Heart left ventricle (tissue), 16 donors: ENCODE measurements at regions not wholly inside any gene's neighbourhood (a gene's known extent, or its start where the extent isn't known, plus 50 kb on each side); places are given as distances from the start of the nearest gene placed in this dataset.

Source experiments
- ATAC-seq, 4 donors: fragments of 200-7000 bp; cut with Tn5 transposase; one replicate each; pipeline ENCODE4 v1.9.1; 2020 to 2022; ENCODE audit warnings: moderate library complexity in 4 of 4, mild to moderate bottlenecking in 3 of 4, moderate number of reproducible peaks in 1 of 4
- DNase-seq, 5 donors: peaks; one replicate each; pipeline ENCODE4 v3.0.0-alpha.2; 2020
- H3K27ac ChIP-seq, 12 donors: fragments of 200-600 bp; sonication (generic) in 4 of 12; one replicate each; pipeline versions ENCODE4 v1.5.0 to v1.8.0; 2016 to 2022; ENCODE audit warnings: mild to moderate bottlenecking in 2 of 12
- H3K27me3 ChIP-seq, 9 donors: fragments of 200-600 bp; sonication (generic) in 2 of 9; one replicate each; pipeline versions ENCODE4 v1.5.1 to v1.8.0; 2016 to 2022; ENCODE audit warnings: mild to moderate bottlenecking in 3 of 9
- H3K36me3 ChIP-seq, 9 donors: fragments of 200-600 bp; sonication (generic) in 2 of 9; one replicate each; pipeline versions ENCODE4 v1.5.0 to v1.8.0; 2018 to 2022; ENCODE audit warnings: mild to moderate bottlenecking in 2 of 9
- H3K4me1 ChIP-seq, 12 donors: fragments of 200-600 bp; sonication (generic) in 4 of 12; one replicate each; pipeline versions ENCODE4 v1.5.0 to v1.8.0; 2016 to 2022; ENCODE audit warnings: mild to moderate bottlenecking in 3 of 12
- H3K4me3 ChIP-seq, 12 donors: fragments of 200-600 bp; sonication (generic) in 4 of 12; one replicate each; pipeline versions ENCODE4 v1.5.0 to v1.8.0; 2017 to 2022; ENCODE audit warnings: mild to moderate bottlenecking in 9 of 12, moderate library complexity in 4 of 12
- H3K9me3 ChIP-seq, 12 donors: fragments of 200-600 bp; sonication (generic) in 4 of 12; one replicate each; pipeline versions ENCODE4 v1.5.0 to v1.8.0; 2016 to 2022; ENCODE audit warnings: mild to moderate bottlenecking in 1 of 12
- CTCF ChIP-seq, 12 donors: fragments of 200-600 bp; sonication (generic) in 4 of 12; IDR thresholded peaks; one replicate each; pipeline versions ENCODE4 v1.5.0 to v1.8.0; 2018 to 2022; ENCODE audit warnings: antibody characterized with exemption in 12 of 12, mild to moderate bottlenecking in 5 of 12
- POLR2A ChIP-seq, 2 donors: fragments of 450-650 bp; IDR thresholded peaks; one replicate each; pipeline ENCODE4 v1.6.1; 2017; ENCODE audit warnings: antibody characterized with exemption in 2 of 2, mild to moderate bottlenecking in 2 of 2, moderate library complexity in 2 of 2
- WGBS, 4 donors: extraction: QIAGEN DNeasy Blood & Tissue Kit in 2 of 4; methylation state at CpG; one replicate each; pipeline versions ENCODE4 v1.1.5 to v1.1.7; 2013 to 2018; 5-methylcytosine and 5-hydroxymethylcytosine counted together
- intact Hi-C, 10 donors: fragments of 100-400 bp; cut with DNase I; formaldehyde crosslinking; loops; one replicate each; pipeline versions ENCODE4 v1.11.1 to v1.14.2; 2022
- donor health status: ischemic (EF 13 %, LVEDD 7.1; RV severe dilation, severe dysfunction).
- donor health status: healthy with polysubstance abuse.
- donor health status: DM: no; HTN: yes; CAD: no.
- donor health status: DM: no; HTN: no; CAD: no.
- donor health status: ischemic (EF 25% LVEDD 6.9; RV normal size, moderate dysfunction).
- donor health status: ischemic (EF 25% LVEDD 5.7; RV mildly dilated, moderate dysfunction).
- donor health status: healthy.
- donor health status: DM: yes; HTN: yes; CAD: no.
- donor health status: ischemic (EF 35%, LVEDD 5.7; RV mildly dilated, moderate dysfunction).
- donor health status: nonischemic (EF 11% LVEDD 7.7; RV severe dilation, severe dysfunction).
- donor health status: DM: yes; HTN: yes; CAD: no.
- donor health status: PGD.
- donor health status: ischemic (EF 29% LVEDD 5.4; RV normal size, mild dysfunction).
- donor health status: nonischemic (EF 23%, LVEDD 6.1; RV moderate dilation, normal function).

GRCh38 chr15:66928101-66928500, 137.3 kb upstream of the SMAD3 start:
- Histone ChIP-seq H3K36me3 (no peaks in the 10 kb centered on the region), H3K27ac (peak overlapping the region in 10 of 12 donors; percentile 11 to 62 (median 49)), H3K4me1 (peaks cover 0 to 47% (median 25%) of the 10 kb centered on the region in 12 donors), H3K9me3 (peaks cover 0 to 3% (median 0%) of the 10 kb centered on the region in 12 donors), H3K27me3 (no peaks in the 10 kb centered on the region), H3K4me3 (no peak overlapping the region)
- no peak for TF ChIP-seq POLR2A (IDR thresholded peaks at IDR 0.05)
- ATAC-seq (no peak), DNase-seq (no peak)
- intact Hi-C loops = no loop called here

GRCh38 chr15:66928784-66929183, 136.6 kb upstream of the SMAD3 start:
- 97 to 100% (median 98%) methylated on average over 1 of the region's 1 CpG for WGBS, 4 donors
- H3K27me3 ChIP-seq = no peaks in the 10 kb centered on the region
- ATAC-seq = no peak

GRCh38 chr15:66929843-66930402, 135.5 kb upstream of the SMAD3 start:
- no peak for ATAC-seq
- Histone ChIP-seq H3K27me3 (no peaks in the 10 kb centered on the region), H3K4me3 (no peak overlapping the region), H3K4me1 (peaks cover 0 to 47% (median 25%) of the 10 kb centered on the region in 12 donors), H3K36me3 (no peaks in the 10 kb centered on the region), H3K9me3 (peaks cover 0 to 11% (median 2%) of the 10 kb centered on the region in 12 donors), H3K27ac (no peak overlapping the region)
- WGBS, 4 donors = 76 to 86% (median 82%) methylated on average over 2 of the region's 2 CpGs
- intact Hi-C loops = no loop called here
- no peak for TF ChIP-seq CTCF (IDR thresholded peaks at IDR 0.05)
- DNase-seq = no peak

More at GRCh38 chr15:66928784-66929183, 136.6 kb upstream of the SMAD3 start:
- no peak overlapping the region for H3K4me3 ChIP-seq
- TF ChIP-seq POLR2A (IDR thresholded peaks at IDR 0.05) = no peak
- no peak for TF ChIP-seq CTCF (IDR thresholded peaks at IDR 0.05)
- DNase-seq = no peak
- peak overlapping the region in 1 of 12 donors; percentile 52 for H3K27ac ChIP-seq
- intact Hi-C loops = no loop called here
- peaks cover 0 to 47% (median 25%) of the 10 kb centered on the region in 12 donors for H3K4me1 ChIP-seq
- H3K9me3 ChIP-seq = peaks cover 0 to 7% (median under 1%) of the 10 kb centered on the region in 12 donors
- no peaks in the 10 kb centered on the region for H3K36me3 ChIP-seq

- ATAC-seq = peak in 1 of 4 donors; percentile 44
- Histone ChIP-seq H3K4me3 (no peak overlapping the region), H3K27me3 (no peaks in the 10 kb centered on the region), H3K9me3 (peaks cover 0 to 11% (median 2%) of the 10 kb centered on the region in 12 donors), H3K36me3 (no peaks in the 10 kb centered on the region), H3K27ac (peak overlapping the region in 5 of 12 donors; percentile 1 to 43 (median 34)), H3K4me1 (peaks cover 0 to 60% (median 33%) of the 10 kb centered on the region in 12 donors)
- no peak for DNase-seq
- no peak for TF ChIP-seq POLR2A (IDR thresholded peaks at IDR 0.05)
- no peak for TF ChIP-seq CTCF (IDR thresholded peaks at IDR 0.05)
- WGBS, 4 donors = 38 to 54% (median 45%) methylated on average over 14 to 15 of the region's 15 CpGs
- intact Hi-C loops = no loop called here
Observed at GRCh38 chr15:66931768-66932633, 133.4 kb upstream of the SMAD3 start.
